HG03175 (cell line): ENCODE measurements at regions not wholly inside any gene's neighbourhood (a gene's known extent, or its start where the extent isn't known, plus 50 kb on each side); places are given as distances from the start of the nearest gene placed in this dataset.
"Not testable (repeated sequence)": the region's sequence is repeated elsewhere in the genome, so short reads cannot be mapped to it uniquely, and the experiment has no call there.

Source experiments
- ATAC-seq: cut with Tn5 transposase; IDR thresholded peaks from one replicate; pipeline ENCODE4 v1.9.1; 2021; ENCODE audit warnings: mild to moderate bottlenecking, moderate library complexity; ENCODE audit not compliant: unreplicated experiment

- ATAC-seq, result no peak
These were observed 136.1 kb upstream of the WDFY3 start for GRCh38 chr4:85102606-85103005.

- no peak for ATAC-seq
These were observed 139.7 kb upstream of the WDFY3 start for GRCh38 chr4:85106166-85106565.

DNA sequence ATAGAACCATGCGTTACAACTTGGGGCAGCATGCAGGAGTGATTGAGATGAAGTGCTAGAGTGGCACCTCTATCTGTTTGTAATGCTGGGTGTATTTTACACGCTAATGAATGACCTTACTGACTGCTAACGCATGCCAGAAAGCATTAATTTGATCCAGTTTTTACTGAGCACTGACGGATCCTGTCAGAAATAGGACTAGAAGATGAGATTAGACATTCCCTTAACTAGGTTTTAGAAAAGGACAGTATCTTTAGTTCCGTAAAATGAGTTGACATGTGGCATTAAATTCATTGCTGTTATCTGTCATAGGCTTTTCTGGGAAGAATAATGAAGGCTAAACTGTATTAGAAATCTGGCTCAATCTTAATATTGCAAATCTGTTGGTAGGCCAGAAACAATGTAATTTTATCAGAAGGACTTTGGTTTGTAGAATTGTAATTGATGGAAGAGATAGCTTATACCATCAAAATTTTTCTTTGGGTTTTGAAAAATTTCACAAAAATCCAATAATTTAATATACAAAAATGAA is 140.4 kb upstream of the WDFY3 start:
- no peak for ATAC-seq

- no peak for ATAC-seq
These were observed 141.1 kb upstream of the WDFY3 start for GRCh38 chr4:85107553-85107952.

- no peak for ATAC-seq
These were observed 147.2 kb upstream of the WDFY3 start for GRCh38 chr4:85113706-85114105.

- no peak for ATAC-seq
These were observed 148.0 kb upstream of the WDFY3 start for GRCh38 chr4:85114526-85114925.

GRCh38 chr4:85116008-85116407 is 149.5 kb upstream of the WDFY3 start:
- ATAC-seq, result no peak

- ATAC-seq, result no peak
These were observed 159.2 kb upstream of the WDFY3 start for GRCh38 chr4:85125688-85126087.

DNA sequence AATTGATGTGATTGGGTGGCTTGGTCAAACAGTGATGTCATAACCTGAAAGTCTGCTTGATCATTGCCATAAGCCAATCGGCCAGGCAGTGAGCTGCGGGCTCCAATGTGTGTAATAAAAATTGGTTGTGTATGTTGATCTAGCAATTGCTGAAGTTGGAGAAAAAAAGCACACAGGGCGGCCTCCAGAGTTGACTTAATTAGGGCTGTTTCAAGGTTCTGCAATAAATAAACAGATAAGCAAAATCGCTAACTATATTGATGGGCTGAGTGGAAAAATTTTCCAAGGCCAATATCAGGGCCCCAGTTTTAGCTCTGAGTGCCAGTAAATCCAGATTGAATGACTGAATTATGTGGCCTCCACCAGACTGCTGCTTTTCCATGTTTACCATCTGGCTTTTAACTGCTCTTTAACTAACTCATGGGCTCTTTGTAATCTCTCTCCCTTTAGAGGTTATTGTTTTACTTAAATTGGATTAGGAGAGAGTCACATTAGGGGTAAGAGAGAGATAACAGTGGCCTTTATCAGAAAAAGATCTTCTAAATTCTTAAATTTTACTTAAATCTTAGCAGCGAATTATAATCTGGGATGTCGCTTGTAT is 160.6 kb upstream of the WDFY3 start:
- ATAC-seq, result no peak

DNA sequence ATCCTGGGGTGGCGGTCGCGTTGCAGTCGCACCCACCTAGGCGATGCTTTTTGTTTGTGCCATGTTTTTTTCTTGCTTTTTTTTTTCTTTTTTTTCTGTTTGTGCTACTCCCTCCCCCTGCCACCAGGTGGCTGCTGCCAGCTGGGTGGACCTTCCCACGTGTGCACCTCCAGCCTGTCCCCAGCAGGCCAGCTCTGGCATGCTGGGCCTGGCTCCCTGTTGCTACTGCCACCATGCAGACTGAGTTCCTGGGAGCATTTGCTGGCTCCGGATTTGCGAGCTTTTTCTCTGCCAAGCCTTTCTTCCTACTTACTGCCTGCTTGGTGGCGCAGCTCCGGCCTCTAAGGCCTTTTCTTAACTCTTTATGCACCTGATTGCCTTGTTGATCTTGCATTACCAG is 161.2 kb upstream of the WDFY3 start:
- ATAC-seq, result peak; percentile 98

DNA sequence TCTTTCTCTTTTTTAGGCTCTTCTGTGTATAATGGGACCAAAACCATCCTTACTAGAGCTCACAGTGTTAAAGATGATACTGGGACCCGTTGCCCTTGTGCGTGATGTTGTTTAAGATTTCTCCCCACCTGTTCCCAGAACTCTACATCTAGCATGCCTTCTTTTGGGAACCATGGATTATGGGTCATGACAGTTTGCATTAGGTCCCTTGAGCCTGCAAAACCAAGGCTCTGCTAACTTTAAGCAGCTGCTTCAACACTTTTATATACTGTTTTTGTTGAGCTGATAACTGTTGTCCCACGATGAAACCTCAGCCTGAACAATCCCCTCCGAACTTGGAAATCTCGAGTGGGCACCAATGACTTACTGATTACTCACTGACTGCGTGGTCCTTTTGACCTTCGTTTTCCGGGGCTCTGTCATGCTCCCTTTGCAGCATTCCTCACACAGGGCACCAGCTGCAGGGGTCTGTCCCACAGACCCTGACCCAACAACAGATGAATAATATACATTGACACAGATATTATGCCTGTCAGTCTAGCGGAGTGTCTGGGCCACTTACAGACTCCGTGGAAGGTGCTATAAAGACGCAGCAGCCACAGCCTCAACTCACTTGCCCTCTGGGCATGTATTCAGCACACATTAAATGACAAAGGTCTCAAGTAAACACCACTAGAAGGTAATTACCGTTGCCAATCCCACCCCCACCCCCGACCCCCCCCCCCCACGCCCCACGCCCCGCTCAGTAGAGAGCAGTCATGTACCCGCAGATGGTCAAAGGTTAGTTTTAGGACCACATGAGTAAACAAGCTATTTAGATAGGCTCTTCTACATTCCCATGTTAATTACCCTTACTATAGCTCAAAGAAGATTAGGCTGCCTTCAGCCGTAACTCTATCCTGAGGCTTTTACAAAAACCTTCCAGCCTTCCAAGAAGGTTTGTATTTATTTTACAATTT is 162.0 kb upstream of the WDFY3 start:
- ATAC-seq, result no peak

DNA sequence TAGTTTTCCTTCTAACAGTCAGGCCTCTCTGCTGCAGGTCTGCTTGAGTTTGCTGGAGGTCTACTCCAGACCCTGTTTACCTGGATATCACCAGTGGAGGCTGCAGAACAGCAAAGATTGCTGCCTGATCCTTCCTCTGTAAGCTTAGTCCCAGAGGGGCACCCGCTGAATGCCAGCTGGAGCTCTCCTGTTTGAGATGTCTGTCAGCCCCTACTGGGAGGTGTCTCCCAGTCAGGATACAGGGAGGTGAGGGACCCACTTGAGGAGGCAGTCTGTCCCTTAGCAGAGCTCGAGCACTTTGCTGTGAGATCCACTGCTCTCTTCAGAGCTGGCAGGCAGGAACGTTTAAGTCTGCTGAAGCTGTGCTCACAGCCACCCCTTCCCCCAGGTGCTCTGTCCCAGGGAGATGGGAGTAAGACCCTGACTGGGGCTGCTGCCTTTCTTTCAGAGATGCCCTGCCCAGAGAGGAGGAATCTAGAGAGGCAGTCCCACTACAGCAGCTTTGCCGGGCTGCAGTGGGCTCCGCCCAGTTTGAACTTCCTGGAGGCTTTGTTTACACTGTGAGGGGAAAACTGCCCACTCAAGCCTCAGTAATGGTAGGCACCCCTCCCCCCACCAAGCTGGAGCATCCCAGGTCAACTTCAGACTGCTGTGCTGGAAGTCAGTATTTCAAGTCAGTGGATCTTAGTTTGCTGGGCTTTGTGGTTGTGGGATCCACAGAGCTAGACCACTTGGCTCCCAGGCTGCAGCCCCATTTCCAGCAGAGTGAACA is 163.1 kb upstream of the WDFY3 start:
- ATAC-seq, result not testable (repeated sequence)

- ATAC-seq, result no peak
These were observed 165.6 kb upstream of the WDFY3 start for GRCh38 chr4:85132117-85132516.

- no peak for ATAC-seq
These were observed 166.1 kb upstream of the WDFY3 start for GRCh38 chr4:85132570-85132969.

- ATAC-seq, result not testable (repeated sequence)
These were observed 173.3 kb upstream of the WDFY3 start for GRCh38 chr4:85139749-85140148.

DNA sequence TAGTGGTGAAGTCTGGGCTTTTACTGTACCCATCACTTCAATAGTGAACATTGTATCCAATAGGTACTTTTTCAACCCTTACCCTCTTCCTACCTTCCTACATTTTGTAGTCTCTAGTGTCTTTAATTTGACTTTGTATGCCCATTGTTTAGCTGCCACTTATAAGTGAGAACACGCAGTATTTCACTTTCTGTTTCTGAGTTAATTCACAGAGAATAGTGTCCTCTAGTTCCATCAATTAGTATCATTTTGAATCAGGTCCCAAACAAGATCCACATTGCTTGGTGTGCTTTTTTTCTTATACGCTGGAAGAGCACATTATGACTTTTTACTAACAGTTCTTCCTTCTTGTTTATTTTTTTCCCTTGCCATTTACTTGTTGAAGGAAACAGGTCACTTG is 176.0 kb upstream of the WDFY3 start:
- no peak for ATAC-seq

DNA sequence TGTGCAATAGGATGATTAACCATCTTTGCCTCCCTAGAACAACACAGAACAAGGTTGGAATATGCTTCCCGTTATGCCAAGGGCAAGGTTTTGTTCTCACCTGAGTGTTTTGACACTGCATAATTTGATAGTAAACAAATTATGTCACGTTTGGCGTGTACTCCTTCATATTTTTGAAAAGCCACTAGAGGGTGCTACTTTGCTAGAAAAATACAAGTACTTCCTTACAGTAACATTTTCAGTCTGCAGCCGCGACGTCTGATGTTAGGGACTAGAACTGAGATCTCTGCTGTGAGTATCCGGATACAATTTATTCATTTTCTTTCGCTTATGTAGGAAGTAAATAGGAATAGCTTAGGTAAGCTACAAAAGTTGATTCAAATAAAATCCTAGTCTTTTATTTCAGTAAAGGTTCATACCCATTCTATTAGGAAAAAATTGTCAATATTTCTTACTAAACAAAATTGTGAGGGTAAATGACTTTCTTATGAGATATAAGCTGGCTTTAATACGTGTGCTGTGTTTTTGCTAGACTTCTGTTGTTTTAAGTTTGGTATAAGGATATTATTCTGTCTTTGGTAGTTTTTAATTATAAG is 181.1 kb upstream of the WDFY3 start:
- ATAC-seq, result peak; percentile 98

DNA sequence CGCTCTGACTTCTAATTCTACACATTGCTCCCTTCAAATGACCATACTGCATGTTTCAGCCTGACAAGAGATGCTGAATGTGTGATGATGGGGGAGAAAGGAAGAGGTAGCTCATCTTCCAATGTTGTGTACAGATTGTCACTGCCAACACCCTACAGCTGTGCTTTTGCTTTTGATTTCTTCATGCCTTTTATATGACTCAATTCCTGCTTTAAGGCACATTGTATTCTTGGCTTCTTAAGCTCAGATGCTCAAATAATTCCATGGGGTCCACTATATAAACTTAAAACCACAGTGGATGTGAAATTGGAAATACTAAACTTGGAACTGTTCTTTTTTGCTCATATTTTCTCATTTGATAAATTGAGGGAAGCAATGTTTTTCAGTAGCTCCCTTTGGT is 183.2 kb upstream of the WDFY3 start:
- ATAC-seq, result no peak

GRCh38 chr4:85151371-85151770 is 184.9 kb upstream of the WDFY3 start:
- ATAC-seq, result no peak

- ATAC-seq, result no peak
These were observed 185.3 kb upstream of the WDFY3 start for GRCh38 chr4:85151786-85152185.

- no peak for ATAC-seq
These were observed 186.0 kb upstream of the WDFY3 start for GRCh38 chr4:85152480-85152879.
